K562 (cell line): ENCODE measurements at regions not wholly inside any gene's neighbourhood (a gene's known extent, or its start where the extent isn't known, plus 50 kb on each side); places are given as distances from the start of the nearest gene placed in this dataset.

Experiments used
- ATAC-seq: fragments of 200-7000 bp; cut with Tn5 transposase; 3 replicates; pipeline ENCODE4 v1.9.1; 2020; ENCODE audit warnings: moderate library complexity
- BruUV-seq: library from RNA; stranded (reverse); fragments of 400-500 nt; replicated peaks from 2 replicates; lab custom pipeline; 2021; lab: Mats Ljungman, UMichigan
- CTCF ChIA-PET: fragments of 300-600 bp; formaldehyde crosslinking; extraction: SDS; loops from one replicate; lab custom pipeline; 2021; ENCODE audit warnings: low intra/inter-chr PET ratio; lab: Yijun Ruan, JAX
- POLR2A ChIA-PET: fragments of 300-600, 350-650 bp; sonication (Branson Sonifier 250); formaldehyde crosslinking; extraction: SDS; loops from one replicate; lab custom pipeline; 2021; ENCODE audit warnings: antibody characterized with exemption, inconsistent platforms; lab: Yijun Ruan, JAX
- DNase-seq, 4 experiments: peaks; one replicate each; pipeline versions ENCODE4 v3.0.0 to v3.0.0-alpha.2; 2011 to 2018; ENCODE audit warnings: low spot score in 3 of 4, mixed read lengths in 3 of 4; ENCODE audit errors: extremely low read depth in 1 of 4
- FAIRE-seq: peaks from 2 replicates; lab custom pipeline; 2011; peaks lifted over from hg19 to GRCh38; lab: Jason Lieb, UNC
- H2AFZ ChIP-seq: 2 replicates; pipeline ENCODE4 v1.6.0; 2011; ENCODE audit warnings: low read depth, low read length, control low read depth, inconsistent platforms
- H3K27ac ChIP-seq: fragments of 200-600 bp; 3 replicates; pipeline ENCODE4 v1.8.0; 2011; ENCODE audit warnings: low read depth, mild to moderate bottlenecking, control low read depth, inconsistent platforms, low read length, moderate library complexity, mixed read lengths; ENCODE audit errors: extremely low read depth
- H3K27me3 ChIP-seq, 2 experiments: fragments of 300-600 bp in 1 of 2; 2 replicates in 1 of 2; 3 replicates in 1 of 2; pipeline versions ENCODE4 v1.6.0 to v1.8.0; 2011; ENCODE audit warnings: inconsistent platforms in 2 of 2, low read length in 2 of 2, mild to moderate bottlenecking in 1 of 2, mixed read lengths in 1 of 2, moderate library complexity in 1 of 2; ENCODE audit not compliant: control insufficient read depth in 2 of 2, insufficient read depth in 2 of 2
- H3K36me3 ChIP-seq: fragments of 300-600 bp; 3 replicates; pipeline ENCODE4 v1.8.0; 2011; ENCODE audit warnings: mild to moderate bottlenecking, low read length, inconsistent platforms; ENCODE audit not compliant: control insufficient read depth, insufficient read depth
- H3K4me1 ChIP-seq, 2 experiments: fragments of 200-600 bp in 1 of 2; replicated peaks in 1 of 2; 2 replicates in 1 of 2; 3 replicates in 1 of 2; pipeline versions ENCODE4 v1.5.1 to v1.8.0; 2011; ENCODE audit warnings: inconsistent platforms in 2 of 2, low read length in 2 of 2, mild to moderate bottlenecking in 1 of 2, mixed read lengths in 1 of 2, moderate library complexity in 1 of 2; ENCODE audit not compliant: control insufficient read depth in 2 of 2, insufficient read depth in 2 of 2
- H3K4me2 ChIP-seq: 2 replicates; pipeline ENCODE4 v1.6.1; 2011; ENCODE audit warnings: low read length, control low read depth, inconsistent platforms, mixed read lengths; ENCODE audit not compliant: insufficient read depth
- H3K4me3 ChIP-seq: fragments of 200-600 bp; sonication (generic), shearing (Covaris generic); 2 replicates; pipeline ENCODE4 v1.5.1; 2016; ENCODE audit warnings: control low read depth, inconsistent platforms
- H3K79me2 ChIP-seq: fragments of 200-600 bp; 3 replicates; pipeline ENCODE4 v1.8.0; 2011; ENCODE audit warnings: low read length, inconsistent platforms; ENCODE audit not compliant: control insufficient read depth, insufficient read depth
- H3K9ac ChIP-seq, 2 experiments: 2 replicates each; pipeline versions ENCODE4 v1.6.0 to v1.6.1; 2011; ENCODE audit warnings: low read depth in 2 of 2, low read length in 2 of 2, control low read depth in 1 of 2, inconsistent platforms in 1 of 2, mild to moderate bottlenecking in 1 of 2, mixed read lengths in 1 of 2; ENCODE audit not compliant: insufficient read depth in 1 of 2
- H3K9me1 ChIP-seq: one replicate; pipeline ENCODE4 v1.6.0; 2011; ENCODE audit warnings: inconsistent platforms, mild to moderate bottlenecking, low read length, moderate library complexity; ENCODE audit not compliant: control insufficient read depth, insufficient read depth
- H3K9me3 ChIP-seq: replicated peaks from 2 replicates; pipeline ENCODE4 v1.5.1; 2011; ENCODE audit warnings: low read depth, low read length, inconsistent platforms; ENCODE audit not compliant: control insufficient read depth, insufficient read depth
- H4K20me1 ChIP-seq: replicated peaks from 2 replicates; pipeline ENCODE4 v1.6.1; 2011; ENCODE audit warnings: low read length, inconsistent platforms, mixed read lengths; ENCODE audit not compliant: control insufficient read depth, insufficient read depth
- EP400 ChIP-seq: fragments of 450-650 bp; IDR thresholded peaks from 2 replicates; pipeline ENCODE4 v1.6.1; 2017; ENCODE audit warnings: antibody characterized with exemption, mild to moderate bottlenecking, moderate library complexity
- NR3C1 ChIP-seq: sonication (generic); formaldehyde crosslinking; IDR thresholded peaks from 2 replicates; pipeline ENCODE4 v1.8.1; 2022; ENCODE audit warnings: missing genetic modification reagents
- PYGO2 ChIP-seq: fragments of 450-650 bp; IDR thresholded peaks from 2 replicates; pipeline ENCODE4 v1.6.1; 2016; ENCODE audit warnings: mild to moderate bottlenecking, missing genetic modification characterization, moderate library complexity, missing compliant biosample characterization
- RCOR1 ChIP-seq, 2 experiments: IDR thresholded peaks; 2 replicates each; pipeline ENCODE4 v1.6.1; 2012; ENCODE audit warnings: low read depth in 2 of 2, low read length in 2 of 2, borderline replicate concordance in 1 of 2, improper control_type of control experiment in 1 of 2
- SRSF3 ChIP-seq: fragments of 200-400 bp; formaldehyde crosslinking; IDR thresholded peaks from 2 replicates; pipeline ENCODE4 v1.6.1; 2016; ENCODE audit warnings: mild to moderate bottlenecking, low read length, moderate library complexity; ENCODE audit not compliant: insufficient read depth
- SRSF7 ChIP-seq: fragments of 200-400 bp; formaldehyde crosslinking; optimal IDR thresholded peaks from 2 replicates; pipeline ENCODE3; 2017; ENCODE audit warnings: mild to moderate bottlenecking, low read depth, low read length
- TAF15 ChIP-seq: fragments of 200-400 bp; formaldehyde crosslinking; IDR thresholded peaks from 2 replicates; pipeline ENCODE4 v1.6.1; 2017; ENCODE audit warnings: mild to moderate bottlenecking, low read depth, low read length, moderate library complexity
- TAF7 ChIP-seq: fragments of 450-650 bp; IDR thresholded peaks from 2 replicates; pipeline ENCODE4 v1.6.1; 2016; ENCODE audit warnings: missing genetic modification characterization, missing compliant biosample characterization
- XRCC3 ChIP-seq: fragments of 450-650 bp; IDR thresholded peaks from 2 replicates; pipeline ENCODE4 v1.6.1; 2017; ENCODE audit warnings: mild to moderate bottlenecking, moderate library complexity
- ZFP30 ChIP-seq: fragments of 250-450 bp; sonication (Bioruptor Pico); IDR thresholded peaks from 2 replicates; pipeline ENCODE4 v1.8.0; 2022; ENCODE audit warnings: moderate library complexity, mild to moderate bottlenecking, inconsistent platforms, borderline replicate concordance
- ZNF444 ChIP-seq: fragments of 250-450 bp; sonication (Bioruptor Pico); IDR thresholded peaks from 2 replicates; pipeline ENCODE4 v1.4.0; 2020; ENCODE audit warnings: mild to moderate bottlenecking, moderate library complexity
- ZNF780A ChIP-seq: fragments of 250-450 bp; sonication (Bioruptor Pico); IDR thresholded peaks from 2 replicates; pipeline ENCODE4 v1.5.0; 2021; ENCODE audit warnings: mild to moderate bottlenecking
- WGBS: fragments of 100-300 bp; shearing (Covaris generic); methylation state at CpG from one replicate; pipeline ENCODE4 v1.1.6; 2016; ENCODE audit warnings: low coverage, mixed read lengths; ENCODE audit not compliant: insufficient coverage; ENCODE audit errors: missing lambda C conversion rate; 5-methylcytosine and 5-hydroxymethylcytosine counted together
- in situ Hi-C: fragments of 300-500 bp; cut with MboI; formaldehyde crosslinking; loops from 4 replicates; pipeline ENCODE4 v1.15.0; 2018; ENCODE audit warnings: inconsistent platforms, mixed read lengths
- intact Hi-C: fragments of 100-400 bp; cut with micrococcal nuclease; formaldehyde crosslinking; loops from 2 replicates; pipeline ENCODE4 v1.14.2; 2022
- TF ChIP-seq, protein P1 (sequence below): fragments of 250-450 bp; sonication (Bioruptor Pico); IDR thresholded peaks from 2 replicates; pipeline ENCODE4 v1.8.0; 2022; ENCODE audit warnings: moderate library complexity, mild to moderate bottlenecking, inconsistent platforms
- TF ChIP-seq, protein P2 (sequence below): fragments of 450-650 bp; IDR thresholded peaks from 2 replicates; pipeline ENCODE4 v1.6.1; 2016; ENCODE audit warnings: low read depth

GRCh38 chr2:16870491-16871076, 204.9 kb upstream of the CYRIA start:
- Histone ChIP-seq H3K4me2 (no peak overlapping the region), H3K79me2 (no peaks in the 10 kb centered on the region), H3K36me3 (no peaks in the 10 kb centered on the region), H2AFZ (no peak overlapping the region), H4K20me1 (no peaks in the 10 kb centered on the region), H3K4me1 (no peaks in the 10 kb centered on the region), H3K27me3 (no peaks in the 10 kb centered on the region), H3K4me3 (no peak overlapping the region), H3K9me3 (no peaks in the 10 kb centered on the region), H3K27ac (no peak overlapping the region), H3K9ac (no peak overlapping the region), H3K9me1 (no peaks in the 10 kb centered on the region)
- intact Hi-C loops (no loop called here), in situ Hi-C loops (no loop called here)
- DNase-seq (no peak), FAIRE-seq (no peak), ATAC-seq (no peak)
- POLR2A ChIA-PET = no interaction called here
- BruUV-seq = no TSS peak
- 0% methylated on average over 5 of the region's 5 CpGs for WGBS
- CTCF ChIA-PET = interaction anchor here (0.6 kb wide), 1 partner anchor 38 kb away, joined by 4 read pairs; no protein-coding TSS in a partner anchor
- TF ChIP-seq TAF7 (no peak), NR3C1 (no peak), EP400 (no peak), PYGO2 (tag) (no peak), ZNF780A (CRISPR knock-in tag) (no peak), RCOR1 (IDR thresholded peaks at IDR 0.05; ENCODE audit: borderline replicate concordance in 1 of 2, low read depth in 2 of 2, low read length in 2 of 2) (no peak), ZFP30 (no peak), SRSF3 (no peak), TAF15 (no peak), ZNF444 (no peak), XRCC3 (no peak), SRSF7 (no peak)
- TF ChIP-seq, protein P1, sequence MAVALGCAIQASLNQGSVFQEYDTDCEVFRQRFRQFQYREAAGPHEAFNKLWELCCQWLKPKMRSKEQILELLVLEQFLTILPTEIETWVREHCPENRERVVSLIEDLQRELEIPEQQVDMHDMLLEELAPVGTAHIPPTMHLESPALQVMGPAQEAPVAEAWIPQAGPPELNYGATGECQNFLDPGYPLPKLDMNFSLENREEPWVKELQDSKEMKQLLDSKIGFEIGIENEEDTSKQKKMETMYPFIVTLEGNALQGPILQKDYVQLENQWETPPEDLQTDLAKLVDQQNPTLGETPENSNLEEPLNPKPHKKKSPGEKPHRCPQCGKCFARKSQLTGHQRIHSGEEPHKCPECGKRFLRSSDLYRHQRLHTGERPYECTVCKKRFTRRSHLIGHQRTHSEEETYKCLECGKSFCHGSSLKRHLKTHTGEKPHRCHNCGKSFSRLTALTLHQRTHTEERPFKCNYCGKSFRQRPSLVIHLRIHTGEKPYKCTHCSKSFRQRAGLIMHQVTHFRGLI (CRISPR knock-in tag) = no peak
- TF ChIP-seq, protein P2, sequence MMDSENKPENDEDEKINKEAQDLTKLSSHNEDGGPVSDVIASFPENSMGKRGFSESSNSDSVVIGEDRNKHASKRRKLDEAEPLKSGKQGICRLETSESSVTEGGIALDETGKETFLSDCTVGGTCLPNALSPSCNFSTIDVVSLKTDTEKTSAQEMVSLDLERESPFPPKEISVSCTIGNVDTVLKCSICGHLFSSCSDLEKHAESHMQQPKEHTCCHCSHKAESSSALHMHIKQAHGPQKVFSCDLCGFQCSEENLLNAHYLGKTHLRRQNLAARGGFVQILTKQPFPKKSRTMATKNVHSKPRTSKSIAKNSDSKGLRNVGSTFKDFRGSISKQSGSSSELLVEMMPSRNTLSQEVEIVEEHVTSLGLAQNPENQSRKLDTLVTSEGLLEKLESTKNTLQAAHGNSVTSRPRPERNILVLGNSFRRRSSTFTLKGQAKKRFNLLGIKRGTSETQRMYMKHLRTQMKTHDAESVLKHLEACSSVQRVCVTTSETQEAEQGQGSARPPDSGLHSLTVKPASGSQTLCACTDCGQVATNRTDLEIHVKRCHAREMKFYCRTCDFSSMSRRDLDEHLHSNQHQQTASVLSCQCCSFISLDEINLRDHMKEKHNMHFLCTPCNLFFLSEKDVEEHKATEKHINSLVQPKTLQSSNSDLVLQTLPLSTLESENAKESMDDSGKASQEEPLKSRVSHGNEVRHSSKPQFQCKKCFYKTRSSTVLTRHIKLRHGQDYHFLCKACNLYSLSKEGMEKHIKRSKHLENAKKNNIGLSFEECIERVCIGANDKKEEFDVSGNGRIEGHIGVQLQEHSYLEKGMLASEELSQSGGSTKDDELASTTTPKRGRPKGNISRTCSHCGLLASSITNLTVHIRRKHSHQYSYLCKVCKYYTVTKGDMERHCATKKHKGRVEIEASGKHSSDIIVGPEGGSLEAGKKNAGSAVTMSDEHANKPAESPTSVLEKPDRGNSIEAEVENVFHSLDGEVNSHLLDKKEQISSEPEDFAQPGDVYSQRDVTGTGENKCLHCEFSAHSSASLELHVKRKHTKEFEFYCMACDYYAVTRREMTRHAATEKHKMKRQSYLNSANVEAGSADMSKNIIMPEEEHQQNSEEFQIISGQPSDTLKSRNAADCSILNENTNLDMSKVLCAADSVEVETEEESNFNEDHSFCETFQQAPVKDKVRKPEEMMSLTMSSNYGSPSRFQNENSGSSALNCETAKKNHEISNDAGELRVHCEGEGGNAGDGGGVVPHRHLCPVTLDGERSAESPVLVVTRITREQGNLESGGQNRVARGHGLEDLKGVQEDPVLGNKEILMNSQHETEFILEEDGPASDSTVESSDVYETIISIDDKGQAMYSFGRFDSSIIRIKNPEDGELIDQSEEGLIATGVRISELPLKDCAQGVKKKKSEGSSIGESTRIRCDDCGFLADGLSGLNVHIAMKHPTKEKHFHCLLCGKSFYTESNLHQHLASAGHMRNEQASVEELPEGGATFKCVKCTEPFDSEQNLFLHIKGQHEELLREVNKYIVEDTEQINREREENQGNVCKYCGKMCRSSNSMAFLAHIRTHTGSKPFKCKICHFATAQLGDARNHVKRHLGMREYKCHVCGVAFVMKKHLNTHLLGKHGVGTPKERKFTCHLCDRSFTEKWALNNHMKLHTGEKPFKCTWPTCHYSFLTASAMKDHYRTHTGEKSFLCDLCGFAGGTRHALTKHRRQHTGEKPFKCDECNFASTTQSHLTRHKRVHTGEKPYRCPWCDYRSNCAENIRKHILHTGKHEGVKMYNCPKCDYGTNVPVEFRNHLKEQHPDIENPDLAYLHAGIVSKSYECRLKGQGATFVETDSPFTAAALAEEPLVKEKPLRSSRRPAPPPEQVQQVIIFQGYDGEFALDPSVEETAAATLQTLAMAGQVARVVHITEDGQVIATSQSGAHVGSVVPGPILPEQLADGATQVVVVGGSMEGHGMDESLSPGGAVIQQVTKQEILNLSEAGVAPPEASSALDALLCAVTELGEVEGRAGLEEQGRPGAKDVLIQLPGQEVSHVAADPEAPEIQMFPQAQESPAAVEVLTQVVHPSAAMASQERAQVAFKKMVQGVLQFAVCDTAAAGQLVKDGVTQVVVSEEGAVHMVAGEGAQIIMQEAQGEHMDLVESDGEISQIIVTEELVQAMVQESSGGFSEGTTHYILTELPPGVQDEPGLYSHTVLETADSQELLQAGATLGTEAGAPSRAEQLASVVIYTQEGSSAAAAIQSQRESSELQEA = no peak
